Esophagus squamous epithelium (tissue), 5 donors: ENCODE measurements at regions not wholly inside any gene's neighbourhood (a gene's known extent, or its start where the extent isn't known, plus 50 kb on each side); places are given as distances from the start of the nearest gene placed in this dataset.

Source experiments
- DNase-seq: peaks from one replicate; lab custom pipeline; 2025; lab: John Stamatoyannopoulos, UW
- H3K27ac ChIP-seq, 4 donors: fragments of 200-600 bp; sonication (generic); one replicate each; pipeline ENCODE4 v1.5.1; 2016 to 2019; ENCODE audit warnings: mild to moderate bottlenecking in 1 of 4
- H3K27me3 ChIP-seq, 4 donors: fragments of 200-600 bp; sonication (generic); 1 replicate in 3 of 4; 2 replicates in 1 of 4; pipeline versions ENCODE4 v1.5.1 to v1.6.0; 2017 to 2021; ENCODE audit warnings: antibody characterized with exemption in 1 of 4
- H3K36me3 ChIP-seq, 3 donors: fragments of 200-600 bp; sonication (generic); one replicate each; pipeline ENCODE4 v1.5.1; 2016 to 2019
- H3K4me1 ChIP-seq, 3 donors: fragments of 200-600 bp; sonication (generic); one replicate each; pipeline ENCODE4 v1.5.1; 2017 to 2019
- H3K4me3 ChIP-seq, 4 donors: fragments of 200-600 bp; sonication (generic); 1 replicate in 3 of 4; 2 replicates in 1 of 4; pipeline ENCODE4 v1.5.1; 2016 to 2019; ENCODE audit warnings: mild to moderate bottlenecking in 2 of 4, moderate library complexity in 1 of 4
- H3K9me3 ChIP-seq, 3 donors: fragments of 200-600 bp; sonication (generic); one replicate each; pipeline ENCODE4 v1.5.1; 2016 to 2019
- POLR2A ChIP-seq, 4 donors: fragments of 450-650 bp; IDR thresholded peaks; one replicate each; pipeline ENCODE4 v1.6.1; 2017; ENCODE audit warnings: antibody characterized with exemption in 4 of 4, mild to moderate bottlenecking in 4 of 4, moderate library complexity in 3 of 4
- WGBS, 2 donors: methylation state at CpG; one replicate each; pipeline ENCODE4 v1.1.5; 2018; 5-methylcytosine and 5-hydroxymethylcytosine counted together
- intact Hi-C: fragments of 100-400 bp; cut with DNase I; formaldehyde crosslinking; loops from one replicate; pipeline ENCODE4 v1.15.0; 2022
- TF ChIP-seq, protein P1 (sequence below), 6 experiments: fragments of 450-650 bp in 4 of 6; fragments of 200-600 bp in 2 of 6; sonication (generic) in 2 of 6; IDR thresholded peaks; one replicate each; pipeline ENCODE4 v1.5.1; 2016 to 2019; ENCODE audit warnings: antibody characterized with exemption in 6 of 6, mild to moderate bottlenecking in 4 of 6, moderate library complexity in 4 of 6
- donor health status: DM: yes; HTN: yes; CAD: no.

DNA sequence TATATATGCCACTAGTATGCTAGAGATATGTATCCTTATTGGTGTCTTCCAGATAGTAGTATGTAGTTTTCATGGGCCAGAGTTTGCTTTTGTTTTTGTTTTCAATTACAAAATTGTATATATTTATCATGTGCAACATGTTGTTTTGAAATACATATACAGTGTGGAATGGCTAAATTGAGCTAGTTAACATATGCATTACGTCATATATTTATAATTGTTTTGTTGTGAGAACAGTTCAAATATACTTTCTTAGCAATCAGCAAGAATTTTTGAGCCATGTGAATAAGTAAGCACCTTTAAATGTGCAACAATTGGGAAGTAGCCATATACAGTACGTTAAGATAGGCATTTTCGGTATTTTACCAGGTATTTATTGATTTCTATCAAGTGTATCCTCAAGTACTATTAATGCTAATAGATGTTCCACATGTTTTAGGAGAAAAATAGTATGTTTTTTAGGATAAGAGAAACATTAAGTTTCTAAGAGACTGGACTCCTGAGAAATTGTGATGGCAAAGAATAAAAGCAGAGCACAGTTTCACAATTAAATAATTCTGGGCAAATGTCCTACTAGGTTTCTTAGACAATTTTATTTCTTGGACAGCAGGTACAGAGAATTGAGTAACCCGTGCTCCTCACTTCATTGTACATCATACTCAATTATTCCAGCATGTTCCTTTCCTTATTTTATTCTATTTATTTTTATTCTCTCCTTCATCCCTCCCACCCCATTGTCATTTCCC, 60.5 kb upstream of the SLC5A12 start:
- no peaks in the 10 kb centered on the region for H3K36me3 ChIP-seq
- 57 to 70% methylated on average over 4 of the region's 4 CpGs for WGBS, 2 donors
- intact Hi-C loops: no loop called here
- no peak overlapping the region for H3K4me3 ChIP-seq
- no peak overlapping the region for H3K27ac ChIP-seq
- peaks cover 0 to 17% (median 14%) of the 10 kb centered on the region in 3 donors for H3K9me3 ChIP-seq
- TF ChIP-seq POLR2A (IDR thresholded peaks at IDR 0.05): no peak
- TF ChIP-seq, protein P1, sequence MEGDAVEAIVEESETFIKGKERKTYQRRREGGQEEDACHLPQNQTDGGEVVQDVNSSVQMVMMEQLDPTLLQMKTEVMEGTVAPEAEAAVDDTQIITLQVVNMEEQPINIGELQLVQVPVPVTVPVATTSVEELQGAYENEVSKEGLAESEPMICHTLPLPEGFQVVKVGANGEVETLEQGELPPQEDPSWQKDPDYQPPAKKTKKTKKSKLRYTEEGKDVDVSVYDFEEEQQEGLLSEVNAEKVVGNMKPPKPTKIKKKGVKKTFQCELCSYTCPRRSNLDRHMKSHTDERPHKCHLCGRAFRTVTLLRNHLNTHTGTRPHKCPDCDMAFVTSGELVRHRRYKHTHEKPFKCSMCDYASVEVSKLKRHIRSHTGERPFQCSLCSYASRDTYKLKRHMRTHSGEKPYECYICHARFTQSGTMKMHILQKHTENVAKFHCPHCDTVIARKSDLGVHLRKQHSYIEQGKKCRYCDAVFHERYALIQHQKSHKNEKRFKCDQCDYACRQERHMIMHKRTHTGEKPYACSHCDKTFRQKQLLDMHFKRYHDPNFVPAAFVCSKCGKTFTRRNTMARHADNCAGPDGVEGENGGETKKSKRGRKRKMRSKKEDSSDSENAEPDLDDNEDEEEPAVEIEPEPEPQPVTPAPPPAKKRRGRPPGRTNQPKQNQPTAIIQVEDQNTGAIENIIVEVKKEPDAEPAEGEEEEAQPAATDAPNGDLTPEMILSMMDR (IDR thresholded peaks at IDR 0.05): no peak
- no peak for DNase-seq
- H3K27me3 ChIP-seq: no peaks in the 10 kb centered on the region
- no peaks in the 10 kb centered on the region for H3K4me1 ChIP-seq

GRCh38 chr11:26783997-26784396, 62.1 kb upstream of the SLC5A12 start:
- Histone ChIP-seq H3K4me3 (no peak overlapping the region), H3K27ac (no peak overlapping the region), H3K9me3 (peaks cover 0 to 17% (median 14%) of the 10 kb centered on the region in 3 donors), H3K36me3 (no peaks in the 10 kb centered on the region), H3K4me1 (no peaks in the 10 kb centered on the region), H3K27me3 (no peaks in the 10 kb centered on the region)
- no peak for DNase-seq
- intact Hi-C loops: no loop called here
- WGBS, 2 donors: 90 to 93% methylated on average over 2 of the region's 3 CpGs
- TF ChIP-seq POLR2A (IDR thresholded peaks at IDR 0.05): no peak
- TF ChIP-seq, protein P1 (IDR thresholded peaks at IDR 0.05): no peak

- WGBS, 2 donors: 66 to 69% methylated on average over 3 of the region's 3 CpGs
- Histone ChIP-seq H3K4me3 (no peak overlapping the region), H3K36me3 (no peaks in the 10 kb centered on the region), H3K27me3 (no peaks in the 10 kb centered on the region), H3K27ac (no peak overlapping the region), H3K9me3 (no peaks in the 10 kb centered on the region), H3K4me1 (no peaks in the 10 kb centered on the region)
- intact Hi-C loops: no loop called here
- DNase-seq: no peak
- TF ChIP-seq, protein P1 (IDR thresholded peaks at IDR 0.05): no peak
- no peak for TF ChIP-seq POLR2A (IDR thresholded peaks at IDR 0.05)
Observed at GRCh38 chr11:26790738-26791137, 68.9 kb upstream of the SLC5A12 start.

DNA sequence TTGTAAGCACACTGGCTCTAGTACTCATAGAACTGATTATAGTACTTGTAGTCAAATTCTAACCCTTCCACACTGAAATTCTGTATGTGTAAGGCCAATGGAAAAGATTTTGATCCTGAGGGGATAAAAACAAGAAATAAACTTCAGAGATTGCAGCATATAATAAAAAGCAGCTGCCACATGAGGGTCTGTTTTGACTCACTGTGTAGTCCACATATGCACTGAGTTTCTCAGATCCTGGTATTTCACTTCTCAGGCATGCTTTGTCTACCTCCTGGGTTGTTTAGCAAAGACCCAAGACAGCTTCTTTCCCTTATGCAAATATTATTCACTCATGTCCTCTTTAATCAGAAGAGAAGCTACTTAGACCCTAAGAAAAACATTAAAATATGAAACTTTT, 71.1 kb upstream of the SLC5A12 start:
- no peaks in the 10 kb centered on the region for H3K27me3 ChIP-seq
- no peaks in the 10 kb centered on the region for H3K4me1 ChIP-seq
- DNase-seq: no peak
- intact Hi-C loops: no loop called here
- no peak overlapping the region for H3K27ac ChIP-seq
- no peaks in the 10 kb centered on the region for H3K36me3 ChIP-seq
- H3K9me3 ChIP-seq: no peaks in the 10 kb centered on the region
- no peak overlapping the region for H3K4me3 ChIP-seq
- TF ChIP-seq POLR2A (IDR thresholded peaks at IDR 0.05): no peak
- TF ChIP-seq, protein P1 (IDR thresholded peaks at IDR 0.05): no peak

DNA sequence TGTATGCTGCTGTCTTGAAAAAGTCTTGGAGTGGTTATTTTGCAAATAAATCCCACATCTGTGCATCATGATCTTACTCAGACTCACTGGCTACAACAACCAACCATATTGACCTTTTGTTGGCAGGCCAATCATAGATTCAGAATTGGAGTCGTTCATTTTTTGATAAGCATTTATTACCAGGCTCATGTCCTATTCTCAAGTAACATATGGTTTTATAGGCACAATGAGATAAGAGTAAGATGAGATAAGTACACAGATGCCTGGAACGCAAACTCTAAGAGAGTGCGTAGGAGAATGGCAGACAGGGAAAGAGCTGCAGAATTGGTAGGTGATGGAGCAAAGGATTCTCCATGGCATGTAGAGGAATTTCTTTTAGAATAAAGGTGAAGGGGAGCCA, 71.6 kb upstream of the SLC5A12 start:
- TF ChIP-seq, protein P1 (IDR thresholded peaks at IDR 0.05): no peak
- no peak for TF ChIP-seq POLR2A (IDR thresholded peaks at IDR 0.05)
- Histone ChIP-seq H3K36me3 (no peaks in the 10 kb centered on the region), H3K27ac (no peak overlapping the region), H3K27me3 (no peaks in the 10 kb centered on the region), H3K4me3 (no peak overlapping the region), H3K4me1 (no peaks in the 10 kb centered on the region), H3K9me3 (no peaks in the 10 kb centered on the region)
- 90 to 91% methylated on average over 3 of the region's 3 CpGs for WGBS, 2 donors
- no peak for DNase-seq
- intact Hi-C loops: no loop called here
